ENCODE measurements at regions not wholly inside any gene's neighbourhood (a gene's known extent, or its start where the extent isn't known, plus 50 kb on each side); places are given as distances from the start of the nearest gene placed in this dataset.

GRCh38 chr5:82656341-82656761, 378.2 kb upstream of the RPS23 start:
- no peak overlapping the region for H3K9ac ChIP-seq (ENCODE audit: low read depth in 1 of 2, low read length in 2 of 2)
- TF ChIP-seq CTCF (IDR thresholded peaks at IDR 0.05; ENCODE audit: low read depth, low read length, missing input control): no peak
- TF ChIP-seq NR2F2 (IDR thresholded peaks at IDR 0.05): no peak
- TF ChIP-seq SP1 (IDR thresholded peaks at IDR 0.05): no peak
- TF ChIP-seq ZBTB33 (IDR thresholded peaks at IDR 0.05): no peak
- TF ChIP-seq ATF3 (IDR thresholded peaks at IDR 0.05): no peak
- TF ChIP-seq RAD21 (IDR thresholded peaks at IDR 0.05): no peak
- TF ChIP-seq EGR1 (IDR thresholded peaks at IDR 0.05; ENCODE audit: low read depth in 2 of 2): no peak
- no peak for TF ChIP-seq HNF4G (IDR thresholded peaks at IDR 0.05)
- TF ChIP-seq RXRA (IDR thresholded peaks at IDR 0.05): no peak
- no peak for TF ChIP-seq REST (IDR thresholded peaks at IDR 0.05)
- TF ChIP-seq TAF1 (conservative IDR thresholded peaks at IDR 0.05): no peak
- TF ChIP-seq FOXA2 (IDR thresholded peaks at IDR 0.05): no peak
- TF ChIP-seq MAX (IDR thresholded peaks at IDR 0.05): no peak
- no peak for TF ChIP-seq JUND (IDR thresholded peaks at IDR 0.05)
- TF ChIP-seq YY1 (IDR thresholded peaks at IDR 0.05): no peak
- no peak for TF ChIP-seq FOXA1 (IDR thresholded peaks at IDR 0.05)
- no peak for TF ChIP-seq GABPA (IDR thresholded peaks at IDR 0.05 in 1 of 2, conservative IDR thresholded peaks at IDR 0.05 in 1 of 2)
- TF ChIP-seq HNF4A (conservative IDR thresholded peaks at IDR 0.05): no peak
- no peaks in the 10 kb centered on the region for H3K4me1 ChIP-seq (ENCODE audit: control insufficient read depth in 4 of 4, insufficient read depth in 4 of 4, low read length in 3 of 4)
- DNase-seq (ENCODE audit: low spot score): no peak
- no peaks in the 10 kb centered on the region for H3K9me3 ChIP-seq (ENCODE audit: control insufficient read depth in 4 of 4, low read length in 3 of 4)
- H3K27ac ChIP-seq (ENCODE audit: low read depth in 1 of 2, low read length in 2 of 2): no peak overlapping the region
- no peak overlapping the region for H3K4me3 ChIP-seq (ENCODE audit: low read depth in 1 of 3, low read length in 3 of 3)
- no peaks in the 10 kb centered on the region for H3K36me3 ChIP-seq (ENCODE audit: control insufficient read depth in 4 of 4, insufficient read depth in 3 of 4, low read depth in 1 of 4, low read length in 3 of 4)
- H3K27me3 ChIP-seq (ENCODE audit: control insufficient read depth in 4 of 4, insufficient read depth in 4 of 4, low read length in 3 of 4): no peaks in the 10 kb centered on the region
- 60% methylated on average over 2 of the region's 2 CpGs for WGBS
